ENCODE measurements at regions not wholly inside any gene's neighbourhood (a gene's known extent, or its start where the extent isn't known, plus 50 kb on each side); places are given as distances from the start of the nearest gene placed in this dataset.
"Not testable (repeated sequence)": the region's sequence is repeated elsewhere in the genome, so short reads cannot be mapped to it uniquely, and the experiment has no call there.

DNA sequence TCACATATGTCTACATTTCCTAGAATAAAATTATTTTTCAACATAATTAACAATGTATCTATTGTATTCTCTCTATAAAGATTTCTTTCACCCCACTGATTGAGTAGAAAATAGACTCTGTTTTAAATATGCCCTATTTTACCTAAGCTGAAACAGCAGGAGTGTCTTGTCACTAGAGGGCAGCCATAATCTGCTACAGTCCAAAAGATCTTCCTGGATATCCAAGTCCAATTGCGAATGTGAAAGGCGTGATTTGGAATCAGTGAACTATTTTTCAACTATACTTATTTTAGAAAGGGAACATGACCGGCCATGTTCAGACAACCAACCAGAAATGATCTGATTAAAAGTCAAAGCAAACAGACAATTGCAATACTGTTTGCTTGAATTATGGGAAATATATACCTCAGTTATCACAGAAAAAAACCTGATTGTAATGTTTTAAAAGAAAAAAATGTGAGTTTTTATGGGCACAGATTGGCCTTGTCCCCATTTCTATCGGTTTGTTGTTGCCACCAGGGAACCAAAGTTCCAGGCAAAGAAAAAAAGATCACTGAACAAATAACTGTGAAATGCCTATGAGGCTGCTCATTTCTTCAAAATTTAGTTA, 1211.0 kb upstream of the ADGRL4 start:
- no peak for DNase-seq

DNA sequence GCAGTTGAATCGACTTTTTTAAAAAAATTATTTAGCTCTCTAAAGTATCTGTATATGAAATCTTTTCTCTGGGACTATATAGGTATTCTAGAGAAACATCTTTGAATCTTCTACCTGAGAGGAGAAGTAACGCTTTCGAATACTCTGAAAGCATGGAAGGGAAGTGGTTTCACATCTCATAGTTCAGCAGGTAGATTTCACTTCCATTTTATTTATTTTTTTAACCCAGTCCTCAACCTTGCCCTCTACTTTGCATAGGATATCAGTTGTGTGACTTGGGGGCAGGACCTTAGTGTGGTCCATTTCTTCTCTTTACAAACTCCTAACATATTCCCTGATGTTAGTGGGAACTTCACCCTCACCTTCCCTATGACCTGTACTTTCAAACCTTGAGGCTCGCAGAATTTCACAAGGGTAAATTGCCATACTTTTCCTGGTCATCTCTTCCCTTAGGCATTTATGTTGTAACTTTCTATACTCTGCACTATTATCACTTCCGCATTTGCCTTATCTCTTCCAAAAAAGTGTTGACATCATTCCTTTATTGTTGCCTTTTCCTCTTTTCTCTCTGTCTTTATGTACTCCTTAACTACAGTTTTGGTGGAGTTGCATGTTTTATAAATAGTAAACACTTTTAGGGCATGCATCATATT, 1208.5 kb upstream of the ADGRL4 start:
- DNase-seq, result no peak

DNA sequence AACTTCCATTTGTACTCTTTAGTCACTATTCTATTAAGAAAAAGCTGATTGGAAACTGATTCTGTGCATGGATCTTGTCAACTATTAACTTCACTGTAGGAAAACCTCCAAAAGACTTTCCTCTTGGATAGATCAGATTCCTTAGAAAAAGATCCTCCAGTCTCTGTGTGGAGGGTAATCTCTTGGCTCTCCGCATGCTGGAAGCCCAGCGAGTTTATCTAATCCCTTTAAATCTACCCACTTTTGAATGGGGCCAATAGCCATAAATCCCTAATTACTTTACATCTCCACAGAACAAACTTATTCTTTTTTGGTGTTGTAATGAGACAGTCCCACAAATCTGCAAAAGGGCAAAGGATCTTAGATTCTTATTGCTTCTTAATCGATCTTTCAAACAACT, 1206.4 kb upstream of the ADGRL4 start:
- no peak for DNase-seq

DNA sequence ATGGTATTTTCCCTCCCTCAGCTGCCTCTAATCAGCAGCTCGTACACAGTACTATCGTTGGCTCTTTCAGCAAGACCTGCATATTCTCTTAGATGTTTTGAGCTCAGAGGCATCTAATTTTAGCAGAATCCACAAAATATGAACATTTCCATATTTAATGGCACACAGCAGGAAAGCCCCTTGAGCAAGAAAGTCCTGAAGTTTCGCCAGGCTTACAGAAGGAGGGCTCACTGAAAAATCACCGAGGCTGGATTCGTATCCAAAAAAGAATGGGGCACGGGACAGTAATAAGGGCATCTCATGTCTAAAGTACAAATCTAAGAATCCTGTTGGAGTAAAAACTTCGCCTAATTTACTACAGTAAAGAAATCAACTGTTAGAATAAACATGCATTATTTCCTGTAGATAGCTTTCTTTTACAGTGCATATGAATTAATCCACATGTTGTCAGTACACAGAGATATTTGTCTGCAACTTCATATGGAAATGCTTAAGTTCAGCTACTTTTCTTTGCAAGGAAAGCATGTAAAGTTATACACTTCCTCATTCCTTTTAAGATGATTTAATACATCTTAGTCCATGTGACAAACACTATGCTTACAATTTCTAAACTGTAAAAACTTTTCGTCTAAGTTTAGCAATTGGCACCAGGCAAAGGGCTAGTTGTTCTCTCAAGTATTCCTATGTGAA, 1205.3 kb upstream of the ADGRL4 start:
- DNase-seq, result no peak

DNA sequence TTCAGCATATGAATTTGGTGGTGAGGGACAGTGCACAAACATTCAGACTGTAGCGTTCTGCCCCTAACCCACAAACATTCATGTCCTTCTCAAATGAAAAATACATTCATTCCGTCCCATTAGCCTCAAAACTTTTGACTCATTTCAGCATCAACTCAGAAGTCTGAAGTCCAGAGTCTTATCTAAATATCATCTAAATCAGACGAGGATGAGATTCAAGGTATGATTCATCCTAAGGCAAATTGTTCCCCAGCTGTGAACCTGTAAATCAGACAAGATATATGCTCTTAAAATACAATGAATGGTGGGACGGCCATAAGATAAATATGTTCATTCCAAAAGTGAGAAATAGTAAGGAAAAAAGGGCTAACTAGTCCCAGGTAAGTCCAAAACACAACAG, 1195.6 kb upstream of the ADGRL4 start:
- no peak for DNase-seq

DNA sequence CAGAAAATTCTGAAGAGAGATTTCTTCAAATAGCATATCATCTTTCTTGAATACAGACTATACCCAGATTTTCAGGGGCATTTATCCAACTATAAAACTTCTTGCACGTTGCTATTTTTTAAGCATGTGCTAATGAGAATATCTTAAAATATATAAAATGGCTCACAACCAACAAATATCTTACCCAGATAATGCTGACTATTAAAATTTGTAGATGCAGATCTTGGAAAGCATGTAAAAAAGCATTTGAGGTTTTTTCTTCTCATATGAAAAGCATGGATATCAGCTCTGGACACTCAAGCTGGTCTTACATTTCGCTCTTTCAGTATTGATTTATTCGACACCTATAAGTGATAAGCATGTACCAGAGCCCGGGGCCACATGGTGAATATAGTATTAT, 1187.7 kb upstream of the ADGRL4 start:
- DNase-seq, result no peak

DNA sequence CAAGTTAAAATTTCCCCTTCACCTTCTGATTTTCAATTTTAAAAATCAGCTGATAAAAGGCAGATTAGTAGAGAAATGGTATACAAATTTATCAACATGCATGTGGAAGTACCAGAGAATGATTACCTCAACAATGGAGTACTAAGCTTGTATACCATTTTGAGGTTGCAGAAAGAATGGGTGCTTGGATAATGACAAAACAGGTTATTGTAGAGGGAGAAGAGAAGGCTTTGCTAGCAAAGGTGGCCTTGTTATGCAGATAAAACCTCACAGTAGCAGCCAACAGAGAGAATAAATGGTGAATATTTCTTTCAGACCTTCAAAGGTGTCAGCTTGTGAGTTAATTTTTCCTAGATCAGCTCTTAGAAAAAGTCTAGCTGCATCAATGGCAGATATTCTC, 1174.9 kb upstream of the ADGRL4 start:
- DNase-seq, result no peak

DNA sequence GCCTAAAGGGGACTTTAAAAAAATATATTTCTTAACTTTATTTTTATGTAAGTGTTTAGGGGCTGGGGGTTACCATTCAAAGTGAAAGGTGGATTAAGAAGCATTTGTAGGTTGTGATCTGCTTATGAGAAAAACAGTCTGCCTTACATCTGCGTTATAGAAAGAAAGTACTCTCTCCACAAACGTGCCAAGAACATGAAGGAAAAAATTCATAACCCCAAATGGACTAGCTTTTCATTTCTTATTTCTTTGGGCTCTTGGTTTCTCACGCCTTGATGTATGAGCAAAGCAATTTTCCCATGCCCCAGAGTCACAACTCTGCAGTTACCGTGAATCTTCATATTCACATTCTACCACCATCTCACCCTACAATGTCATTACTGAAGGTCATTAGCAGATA, 1165.1 kb upstream of the ADGRL4 start:
- no peak for DNase-seq

DNA sequence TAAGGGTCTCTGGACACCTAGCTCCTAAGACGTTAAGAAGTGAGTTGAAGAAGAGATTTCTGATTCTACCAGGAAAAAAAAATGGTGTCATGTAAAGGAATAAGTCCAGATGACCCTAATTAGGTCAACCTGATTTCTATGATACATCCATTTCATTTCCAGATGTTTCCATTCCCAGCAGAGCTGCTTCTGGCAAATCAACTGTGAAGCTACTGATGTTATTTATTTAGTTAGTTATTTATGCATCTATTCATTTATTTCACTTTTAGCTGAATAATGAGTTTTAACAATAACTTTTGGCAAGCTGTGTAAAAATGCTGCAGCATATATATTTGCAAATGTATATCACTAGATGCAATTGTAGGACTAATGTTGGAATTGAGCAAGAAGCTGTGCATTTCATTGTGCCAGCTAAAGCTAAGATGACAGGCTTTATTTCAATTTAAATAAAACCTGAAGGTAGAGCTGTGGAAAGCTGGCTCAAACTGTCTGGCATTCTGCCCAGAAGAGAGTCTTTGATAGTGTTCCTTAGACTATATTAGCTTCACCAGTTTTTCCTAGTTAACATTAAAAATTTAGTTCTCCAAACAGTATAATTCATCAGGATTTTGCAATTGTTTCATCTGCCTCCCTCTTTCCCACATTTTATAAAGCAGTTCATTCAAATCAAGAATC, 1164.4 kb upstream of the ADGRL4 start:
- no peak for DNase-seq

DNA sequence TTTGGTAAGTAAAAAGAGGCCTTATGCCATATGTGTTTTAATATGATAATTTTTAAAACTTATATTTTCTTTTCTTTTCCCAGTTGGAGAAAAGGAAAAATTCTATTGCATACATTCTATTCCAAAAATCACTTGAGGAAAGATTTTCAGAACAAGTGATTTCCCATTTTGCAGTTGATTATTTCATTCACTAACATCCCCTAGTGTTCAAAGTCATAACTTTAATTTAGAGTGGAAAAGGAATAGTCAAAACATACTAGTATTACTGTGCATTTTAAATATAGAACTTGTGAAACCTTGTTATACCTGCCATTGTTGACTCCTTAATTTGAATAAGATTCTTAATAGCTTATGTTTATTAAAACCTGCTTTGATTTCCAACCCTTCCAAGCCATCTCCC, 1157.6 kb upstream of the ADGRL4 start:
- no peak for DNase-seq

DNA sequence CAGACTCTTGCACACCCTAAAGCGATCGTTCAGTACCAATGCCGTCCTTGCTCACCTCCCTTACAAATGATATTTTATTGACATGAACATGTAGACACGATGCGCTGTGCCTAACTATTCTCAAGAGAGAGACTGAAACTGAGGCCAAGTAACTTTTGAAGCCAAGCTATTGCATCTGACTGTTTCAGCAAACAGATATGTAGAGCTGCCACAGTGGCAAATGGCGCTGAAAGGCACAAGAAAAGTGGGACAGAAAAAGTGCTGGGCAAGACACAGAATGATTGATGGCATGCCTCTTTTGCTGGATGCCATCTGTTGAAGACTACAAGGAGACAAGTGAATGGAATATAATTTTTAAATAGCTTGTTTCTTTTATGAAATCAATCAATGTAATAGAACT, 1157.2 kb upstream of the ADGRL4 start:
- no peak for DNase-seq

DNA sequence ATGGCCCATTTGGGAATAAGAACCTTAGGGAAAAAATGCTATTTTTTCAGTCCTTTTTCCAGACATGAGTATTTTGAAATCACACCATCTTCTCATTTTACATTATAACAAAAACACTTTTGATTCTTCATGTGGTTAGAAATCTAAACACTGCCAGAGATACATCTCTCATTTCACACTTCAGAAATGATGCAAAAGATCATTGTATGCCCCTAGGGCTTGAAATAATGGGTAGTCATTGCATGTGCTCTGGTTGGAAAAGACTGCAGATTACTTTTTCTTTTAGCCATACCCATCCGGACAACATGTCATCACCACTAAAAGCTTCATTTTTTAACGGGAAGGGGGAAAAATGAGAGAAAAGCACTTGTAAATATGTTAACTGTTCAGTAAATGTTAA, 1152.2 kb upstream of the ADGRL4 start:
- no peak for DNase-seq

DNA sequence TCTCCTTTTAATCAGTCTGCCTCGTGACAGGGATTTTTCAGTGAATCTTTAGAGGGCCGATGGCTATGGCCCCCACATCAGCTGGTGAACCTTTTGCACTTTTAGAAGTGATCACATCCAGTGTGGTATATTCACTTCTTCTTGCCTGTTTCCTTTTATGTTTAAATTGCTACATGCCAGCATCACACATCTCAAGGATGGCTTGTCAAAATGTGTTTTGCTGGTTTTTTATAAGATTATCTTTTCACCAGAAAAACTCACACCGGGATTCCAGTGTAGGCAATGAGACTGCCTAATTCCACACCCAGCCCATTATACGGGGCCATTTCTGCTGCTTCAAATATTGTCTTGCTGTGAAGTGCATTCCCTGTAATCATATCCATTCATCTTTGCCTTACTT, 1151.7 kb upstream of the ADGRL4 start:
- no peak for DNase-seq

DNA sequence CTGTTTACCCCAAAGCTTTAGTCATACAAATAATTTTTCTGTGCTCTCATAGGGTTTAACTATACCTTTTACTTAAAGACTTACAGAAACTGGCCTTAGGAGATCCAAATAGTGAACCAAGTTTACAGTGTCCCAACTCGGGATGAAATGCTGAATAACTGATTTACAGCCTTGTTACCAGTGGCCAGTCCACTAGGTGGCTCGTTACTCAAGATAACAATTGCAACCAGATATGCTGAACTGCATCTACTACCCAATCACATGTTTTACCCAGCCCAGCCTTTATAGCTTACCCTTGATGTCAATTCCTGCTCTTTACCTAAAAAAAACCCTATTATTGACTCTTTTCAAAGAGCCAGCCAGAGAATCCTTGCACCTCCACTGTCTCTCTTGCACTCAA, 1148.8 kb upstream of the ADGRL4 start:
- DNase-seq, result no peak

DNA sequence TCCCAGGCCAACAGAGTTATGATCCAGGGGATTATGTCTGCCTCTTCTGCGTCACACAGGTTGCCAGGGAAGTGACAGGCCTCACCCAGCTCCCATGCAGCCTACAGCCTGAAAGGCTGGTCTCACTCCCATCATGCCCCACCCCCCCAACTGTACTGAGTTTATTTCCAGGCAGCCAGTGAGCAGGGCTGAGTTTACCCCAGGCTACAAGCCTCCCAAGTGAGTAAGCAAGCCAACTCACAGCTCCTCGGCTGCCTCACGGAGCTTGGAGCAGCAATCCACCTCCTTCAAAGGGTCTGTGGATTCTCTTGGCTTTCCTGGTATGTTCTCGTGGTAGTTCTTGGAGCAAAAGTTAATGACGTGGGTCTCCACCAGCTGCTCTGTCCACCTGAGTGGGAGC, 1147.6 kb upstream of the ADGRL4 start:
- DNase-seq, result no peak

DNA sequence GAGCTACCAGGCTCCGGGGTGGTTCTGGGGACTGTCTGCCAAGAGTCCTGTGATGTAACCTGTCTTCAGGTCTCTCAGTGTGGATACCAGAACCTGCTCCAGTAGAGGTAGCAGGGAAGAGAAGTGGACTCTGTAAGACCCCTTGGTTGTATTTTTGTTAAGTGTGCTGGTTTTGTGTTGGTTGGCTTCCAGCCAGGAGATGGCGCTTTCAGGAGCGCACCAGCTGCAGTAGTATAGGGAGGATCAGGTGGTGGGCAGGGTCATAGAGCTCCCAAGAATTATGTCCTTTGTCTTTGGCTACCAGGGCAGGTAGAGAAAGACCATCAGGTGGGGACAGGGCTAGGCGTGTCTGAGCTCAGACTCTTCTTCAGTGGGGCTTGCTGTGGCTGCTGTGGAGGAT, 1147.2 kb upstream of the ADGRL4 start:
- DNase-seq, result no peak

DNA sequence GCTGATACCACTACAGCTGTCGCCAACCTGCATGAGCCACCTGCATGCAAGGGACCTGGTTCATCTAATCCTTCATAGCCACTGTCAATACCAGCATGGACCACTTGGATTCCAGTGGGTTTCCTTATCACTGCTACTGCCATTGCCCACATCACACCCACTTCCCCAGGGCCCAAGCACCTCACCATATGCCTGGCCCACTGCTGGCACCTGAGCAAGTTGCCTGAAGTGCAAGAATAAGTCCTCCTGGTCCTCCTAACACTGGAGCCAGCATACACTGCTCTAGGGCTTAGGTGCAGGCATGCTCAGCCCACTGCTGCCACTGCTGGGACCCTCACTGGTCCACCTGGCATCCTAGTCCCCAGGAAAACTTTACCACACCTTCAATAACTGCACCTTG, 1136.8 kb upstream of the ADGRL4 start:
- DNase-seq, result no peak

DNA sequence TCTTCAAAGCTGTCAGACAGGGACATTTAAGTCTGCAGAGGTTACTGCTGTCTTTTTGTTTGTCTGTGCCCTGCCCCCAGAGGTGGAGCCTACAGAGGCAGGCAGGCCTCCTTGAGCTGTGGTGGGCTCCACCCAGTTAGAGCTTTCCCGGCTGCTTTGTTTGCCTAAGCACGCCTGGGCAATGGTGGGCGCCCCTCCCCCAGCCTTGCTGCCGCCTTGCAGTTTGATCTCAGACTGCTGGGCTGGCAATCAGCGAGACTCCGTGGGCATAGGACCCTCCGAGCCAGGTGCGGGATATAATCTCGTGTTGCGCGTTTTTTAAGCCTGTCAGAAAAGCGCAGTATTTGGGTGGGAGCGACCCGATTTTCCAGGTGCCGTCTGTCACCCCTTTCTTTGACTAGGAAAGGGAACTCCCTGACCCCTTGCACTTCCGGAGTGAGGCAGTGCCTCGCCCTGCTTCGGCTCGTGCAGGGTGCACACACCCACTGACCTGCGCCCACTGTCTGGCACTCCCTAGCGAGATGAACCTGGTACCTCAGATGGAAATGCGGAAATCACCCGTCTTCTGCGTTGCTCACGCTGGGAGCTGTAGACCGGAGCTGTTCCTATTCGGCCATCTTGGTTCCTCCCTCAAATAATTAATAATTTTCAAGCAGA, 1131.5 kb upstream of the ADGRL4 start:
- not testable (repeated sequence) for DNase-seq

DNA sequence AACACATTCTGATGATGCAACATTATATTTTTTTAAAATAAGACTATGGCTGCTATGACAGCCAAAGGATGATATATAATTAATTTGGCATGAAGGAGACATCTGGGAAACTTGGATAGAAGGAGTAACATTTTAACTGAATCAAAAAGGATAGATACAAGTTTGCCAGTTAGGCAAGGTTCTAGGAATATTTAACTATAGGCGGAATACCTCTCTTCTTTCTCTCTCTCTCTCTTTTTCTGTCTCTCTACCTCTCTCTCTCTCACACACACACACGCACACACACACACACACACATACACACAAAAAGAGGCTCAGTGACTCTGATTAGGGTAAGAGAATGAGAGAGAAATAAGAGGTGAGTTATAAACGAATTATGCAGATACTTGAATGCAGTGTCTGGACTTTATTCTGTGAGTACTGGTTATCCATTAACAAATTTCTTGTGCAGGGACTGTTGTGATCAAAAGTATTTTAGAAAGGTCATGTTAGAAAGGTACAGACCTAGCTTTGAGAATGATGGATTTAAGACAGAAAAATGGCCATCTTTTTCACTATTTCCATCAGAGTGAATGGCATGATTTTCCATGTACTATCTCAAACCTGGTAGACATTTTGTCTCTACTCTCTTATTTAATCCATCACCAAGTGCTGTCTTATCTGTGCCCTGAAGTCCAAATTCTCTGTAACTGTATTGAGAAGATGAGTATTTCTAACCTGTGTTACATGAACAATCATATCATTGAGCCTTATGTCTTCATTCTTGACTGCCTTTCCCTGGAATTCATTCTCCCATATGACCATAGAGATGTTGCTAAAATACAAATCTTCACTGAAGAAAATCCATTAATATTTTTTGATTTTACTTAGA, 1106.9 kb upstream of the ADGRL4 start:
- DNase-seq, result no peak

DNA sequence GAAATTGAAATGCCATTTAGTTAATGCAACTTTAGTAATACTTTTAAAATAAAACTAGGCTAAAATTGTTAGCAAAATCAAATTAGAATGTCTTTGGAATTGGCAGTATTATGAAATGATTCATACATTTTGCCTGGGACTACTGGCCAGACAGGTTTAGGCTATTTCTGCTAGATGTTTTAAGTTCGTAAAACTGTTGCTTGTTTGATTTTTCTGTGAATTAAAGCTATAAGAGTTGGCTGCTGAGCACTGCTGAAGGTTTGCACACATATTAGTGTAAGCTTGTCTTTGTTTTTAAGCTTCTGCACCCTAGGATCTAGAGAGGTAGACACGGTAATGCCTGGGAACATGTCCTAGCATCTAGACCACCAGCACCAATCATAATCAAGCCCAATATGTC, 1094.6 kb upstream of the ADGRL4 start:
- DNase-seq, result no peak

DNA sequence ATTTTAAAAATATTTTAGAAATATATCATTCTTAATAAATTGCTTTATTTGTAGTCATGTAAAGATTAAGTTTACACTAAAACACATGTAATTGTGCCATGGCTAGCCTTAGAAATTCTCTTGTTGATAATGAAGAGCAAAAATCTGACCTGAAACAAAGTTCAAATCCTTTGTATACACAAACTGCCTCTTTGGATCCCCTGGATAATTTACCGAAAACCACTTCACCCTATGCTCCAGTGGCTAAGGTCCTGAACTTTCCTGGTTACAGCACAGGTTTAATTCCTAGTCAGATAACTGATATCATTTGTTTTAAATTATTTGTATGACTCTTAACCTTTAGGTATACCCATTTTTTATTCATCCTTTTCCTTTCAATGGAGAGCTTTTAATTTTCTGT, 1093.2 kb upstream of the ADGRL4 start:
- no peak for DNase-seq

DNA sequence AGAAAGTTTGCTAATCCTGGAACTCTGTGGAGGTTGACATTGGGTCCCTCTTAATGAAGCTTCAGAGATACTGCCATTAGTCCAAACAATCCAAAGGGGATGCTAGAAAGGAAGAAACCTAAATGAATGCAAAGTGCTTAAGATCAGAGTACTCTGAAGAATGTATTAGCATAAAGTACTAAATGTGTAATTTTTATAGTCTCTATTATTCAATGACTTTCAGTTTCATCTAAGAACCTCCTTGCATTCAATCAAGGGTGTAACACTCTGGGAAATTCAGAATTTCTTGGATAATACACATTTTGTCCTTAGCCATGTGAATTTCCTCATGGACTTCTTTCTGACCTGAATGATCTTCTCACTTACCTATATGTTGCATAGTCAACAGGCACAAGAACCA, 1078.5 kb upstream of the ADGRL4 start:
- DNase-seq, result no peak

DNA sequence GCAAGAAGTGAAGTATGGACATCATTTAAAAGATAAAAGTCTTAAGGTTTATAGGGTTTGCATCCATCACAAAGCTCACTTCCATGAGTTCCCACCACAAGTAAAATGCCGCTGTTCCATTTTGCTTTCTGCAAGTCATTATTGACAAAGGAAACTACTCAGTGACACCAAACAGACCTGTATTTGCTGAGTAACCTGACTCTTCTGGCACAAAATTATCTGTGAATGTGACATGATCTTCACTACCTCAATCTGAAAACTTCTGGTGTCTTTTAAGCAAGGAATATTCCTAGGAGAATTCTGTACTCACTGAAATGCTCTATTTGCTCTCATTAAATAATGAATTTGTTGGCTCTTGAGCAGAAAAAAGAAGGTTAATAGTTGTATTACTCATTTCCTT, 1077.4 kb upstream of the ADGRL4 start:
- DNase-seq, result no peak

Data from CD4-positive, alpha-beta T cell treated with Interleukin-15 for 1 hour (primary cell).